HCT116 (cell line): ENCODE measurements at regions not wholly inside any gene's neighbourhood (a gene's known extent, or its start where the extent isn't known, plus 50 kb on each side); places are given as distances from the start of the nearest gene placed in this dataset.

Source experiments
- ATAC-seq: fragments of 200-7000 bp; cut with Tn5 transposase; 2 replicates; pipeline ENCODE4 v1.9.1; 2020; ENCODE audit warnings: mild to moderate bottlenecking, moderate library complexity
- BruUV-seq: library from RNA; stranded (reverse); fragments of 400-500 nt; replicated peaks from 2 replicates; lab custom pipeline; 2021; lab: Mats Ljungman, UMichigan
- CTCF ChIA-PET: fragments of 300-600 bp; sonication (Branson Sonifier 250); formaldehyde crosslinking; loops from one replicate; lab custom pipeline; 2021; ENCODE audit warnings: antibody characterized with exemption; lab: Charles Lee
- POLR2A ChIA-PET: fragments of 300-600, 350-600 bp; sonication (Branson Sonifier 250); formaldehyde crosslinking; loops from one replicate; lab custom pipeline; 2021; ENCODE audit warnings: antibody characterized with exemption; lab: Charles Lee
- RAD21 ChIA-PET, 2 experiments: fragments of 300-600 bp; sonication (Branson Sonifier 250); formaldehyde crosslinking; loops; one replicate each; lab custom pipeline; 2023; ENCODE audit warnings: low total read pairs in 2 of 2; ENCODE audit not compliant: uncharacterized antibody in 2 of 2, unreplicated experiment in 2 of 2, low non-redundant PET in 1 of 2; lab: Charles Lee
- DNase-seq: peaks from one replicate; pipeline ENCODE4 v3.0.0-alpha.2; 2010; ENCODE audit warnings: low read depth, low spot score
- H2AFZ ChIP-seq: fragments of 200-600 bp; shearing (Covaris generic), sonication (generic); 2 replicates; pipeline ENCODE4 v1.6.1; 2017; ENCODE audit warnings: low read depth, mixed run types, mixed read lengths, antibody characterized with exemption, low read length; ENCODE audit not compliant: poor library complexity, severe bottlenecking
- H3K27ac ChIP-seq: 2 replicates; pipeline ENCODE4 v1.5.1; 2012; ENCODE audit warnings: low read depth, low read length
- H3K27me3 ChIP-seq: fragments of 200-600 bp; sonication (generic); 2 replicates; pipeline ENCODE4 v1.6.1; 2016; ENCODE audit warnings: mixed run types, low read length, mixed read lengths; ENCODE audit not compliant: insufficient read depth
- H3K36me3 ChIP-seq, 2 experiments: fragments of 200-500 bp in 1 of 2; fragments of 200-600 bp in 1 of 2; sonication (Bioruptor generic) in 1 of 2; sonication (generic) in 1 of 2; 2 replicates each; pipeline versions ENCODE4 v1.5.1 to v1.6.1; 2014 to 2016; ENCODE audit warnings: low read length in 2 of 2, inconsistent platforms in 1 of 2, mixed read lengths in 1 of 2, mixed run types in 1 of 2; ENCODE audit not compliant: insufficient read depth in 2 of 2, control insufficient read depth in 1 of 2
- H3K4me1 ChIP-seq, 2 experiments: fragments of 200-600 bp in 1 of 2; sonication (generic) in 1 of 2; 2 replicates each; pipeline versions ENCODE4 v1.5.1 to v1.6.1; 2012 to 2017; ENCODE audit warnings: low read length in 2 of 2, inconsistent platforms in 1 of 2, mild to moderate bottlenecking in 1 of 2, mixed read lengths in 1 of 2, mixed run types in 1 of 2, moderate library complexity in 1 of 2; ENCODE audit not compliant: insufficient read depth in 2 of 2, control insufficient read depth in 1 of 2
- H3K4me2 ChIP-seq: fragments of 200-600 bp; sonication (generic); 2 replicates; pipeline ENCODE4 v1.6.1; 2017; ENCODE audit warnings: mixed run types, low read length, mixed read lengths
- H3K4me3 ChIP-seq, 2 experiments: fragments of 200-600 bp in 1 of 2; sonication (generic) in 1 of 2; replicated peaks in 1 of 2; 2 replicates each; pipeline ENCODE4 v1.5.1; 2011 to 2016; ENCODE audit warnings: low read length in 2 of 2, control low read depth in 1 of 2, low read depth in 1 of 2, mild to moderate bottlenecking in 1 of 2, mixed read lengths in 1 of 2, mixed run types in 1 of 2
- H3K79me2 ChIP-seq: fragments of 200-600 bp; sonication (generic); 2 replicates; pipeline ENCODE4 v1.6.1; 2017; ENCODE audit warnings: mild to moderate bottlenecking, mixed run types, low read length, moderate library complexity, mixed read lengths; ENCODE audit not compliant: insufficient read depth
- H3K9ac ChIP-seq: fragments of 200-600 bp; sonication (generic); 2 replicates; pipeline ENCODE4 v1.6.1; 2016; ENCODE audit warnings: low read length, mixed read lengths
- H3K9me2 ChIP-seq: fragments of 200-600 bp; sonication (generic), shearing (Covaris generic); 2 replicates; pipeline ENCODE4 v1.6.1; 2017; ENCODE audit warnings: mixed run types, mild to moderate bottlenecking, moderate library complexity; ENCODE audit not compliant: insufficient read depth
- H3K9me3 ChIP-seq, 2 experiments: fragments of 200-500 bp in 1 of 2; fragments of 200-600 bp in 1 of 2; sonication (Bioruptor generic) in 1 of 2; sonication (generic) in 1 of 2; 2 replicates each; pipeline ENCODE4 v1.6.1; 2014 to 2017; ENCODE audit warnings: low read length in 2 of 2, mixed read lengths in 2 of 2, inconsistent platforms in 1 of 2, low read depth in 1 of 2, mild to moderate bottlenecking in 1 of 2, mixed run types in 1 of 2, moderate library complexity in 1 of 2; ENCODE audit not compliant: control insufficient read depth in 1 of 2, insufficient read depth in 1 of 2
- H4K20me1 ChIP-seq: fragments of 200-600 bp; sonication (generic), shearing (Covaris generic); 2 replicates; pipeline ENCODE4 v1.6.1; 2017; ENCODE audit warnings: mixed run types, mild to moderate bottlenecking, moderate library complexity; ENCODE audit not compliant: insufficient read depth
- EZH2 ChIP-seq: fragments of 200-600 bp; sonication (generic); IDR thresholded peaks from 2 replicates; pipeline ENCODE4 v1.6.1; 2017; ENCODE audit warnings: antibody characterized with exemption, mixed run types
- YY1 ChIP-seq: IDR thresholded peaks from 2 replicates; pipeline ENCODE4 v1.6.1; 2011; ENCODE audit warnings: low read length, low read depth, moderate library complexity, mild to moderate bottlenecking; ENCODE audit not compliant: insufficient replicate concordance; ENCODE audit errors: extremely low read depth
- ZFX ChIP-seq: fragments of 450-650 bp; IDR thresholded peaks from 2 replicates; pipeline ENCODE4 v1.6.1; 2017
- intact Hi-C: fragments of 100-400 bp; cut with micrococcal nuclease; formaldehyde crosslinking; loops from 2 replicates; pipeline ENCODE4 v1.10.0; 2022
- TF ChIP-seq, protein P1 (sequence below): IDR thresholded peaks from 2 replicates; pipeline ENCODE4 v1.6.1; 2012
- TF ChIP-seq, protein P2 (sequence below): IDR thresholded peaks from 2 replicates; pipeline ENCODE4 v1.6.1; 2012; ENCODE audit warnings: low read depth
- TF ChIP-seq, protein P3 (sequence below): IDR thresholded peaks from 2 replicates; pipeline ENCODE4 v1.6.1; 2011; ENCODE audit warnings: mild to moderate bottlenecking, low read length, moderate library complexity; ENCODE audit not compliant: insufficient replicate concordance; ENCODE audit errors: extremely low read depth
- TF ChIP-seq, protein P4 (sequence below): IDR thresholded peaks from 2 replicates; pipeline ENCODE4 v1.6.1; 2012

DNA sequence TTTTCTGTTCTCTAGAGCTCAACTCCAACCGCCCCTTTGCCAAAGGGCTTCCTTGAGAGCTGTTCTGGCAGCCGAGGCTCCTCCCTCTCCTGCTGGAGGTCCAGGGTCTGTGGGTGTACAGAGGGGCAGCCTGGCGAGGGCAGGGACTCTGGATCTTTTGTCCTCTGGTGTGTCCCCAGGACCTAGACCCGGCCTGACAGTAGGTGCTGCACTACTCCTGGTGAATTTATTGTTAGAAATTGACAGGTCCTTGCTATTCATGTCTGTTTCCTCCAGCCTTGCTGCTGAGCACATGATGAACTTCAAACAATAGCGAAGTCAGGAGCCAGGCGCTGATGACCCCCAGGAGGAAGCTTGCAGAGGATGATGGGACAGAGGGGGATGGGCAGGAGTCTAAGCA is 234.7 kb upstream of the SULF2 start:
- Histone ChIP-seq H3K4me3 (no peak overlapping the region), H3K27me3 (0 out of 2 replicates have a peak, but pooled peaks cover 3% of the 10 kb centered on the region), H3K9ac (no peak overlapping the region), H3K9me3 (no peaks in the 10 kb centered on the region), H3K4me2 (no peak overlapping the region), H2AFZ (no peak overlapping the region), H3K36me3 (no peaks in the 10 kb centered on the region), H3K79me2 (no peaks in the 10 kb centered on the region), H3K27ac (no peak overlapping the region), H3K4me1 (no peaks in the 10 kb centered on the region), H4K20me1 (no peaks in the 10 kb centered on the region), H3K9me2 (no peaks in the 10 kb centered on the region)
- RAD21 ChIA-PET: no interaction called here
- POLR2A ChIA-PET: no interaction called here
- DNase-seq (no peak), ATAC-seq (no peak)
- no TSS peak for BruUV-seq
- TF ChIP-seq, protein P1, sequence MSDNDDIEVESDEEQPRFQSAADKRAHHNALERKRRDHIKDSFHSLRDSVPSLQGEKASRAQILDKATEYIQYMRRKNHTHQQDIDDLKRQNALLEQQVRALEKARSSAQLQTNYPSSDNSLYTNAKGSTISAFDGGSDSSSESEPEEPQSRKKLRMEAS: no peak
- TF ChIP-seq EZH2: no peak
- TF ChIP-seq, protein P2, sequence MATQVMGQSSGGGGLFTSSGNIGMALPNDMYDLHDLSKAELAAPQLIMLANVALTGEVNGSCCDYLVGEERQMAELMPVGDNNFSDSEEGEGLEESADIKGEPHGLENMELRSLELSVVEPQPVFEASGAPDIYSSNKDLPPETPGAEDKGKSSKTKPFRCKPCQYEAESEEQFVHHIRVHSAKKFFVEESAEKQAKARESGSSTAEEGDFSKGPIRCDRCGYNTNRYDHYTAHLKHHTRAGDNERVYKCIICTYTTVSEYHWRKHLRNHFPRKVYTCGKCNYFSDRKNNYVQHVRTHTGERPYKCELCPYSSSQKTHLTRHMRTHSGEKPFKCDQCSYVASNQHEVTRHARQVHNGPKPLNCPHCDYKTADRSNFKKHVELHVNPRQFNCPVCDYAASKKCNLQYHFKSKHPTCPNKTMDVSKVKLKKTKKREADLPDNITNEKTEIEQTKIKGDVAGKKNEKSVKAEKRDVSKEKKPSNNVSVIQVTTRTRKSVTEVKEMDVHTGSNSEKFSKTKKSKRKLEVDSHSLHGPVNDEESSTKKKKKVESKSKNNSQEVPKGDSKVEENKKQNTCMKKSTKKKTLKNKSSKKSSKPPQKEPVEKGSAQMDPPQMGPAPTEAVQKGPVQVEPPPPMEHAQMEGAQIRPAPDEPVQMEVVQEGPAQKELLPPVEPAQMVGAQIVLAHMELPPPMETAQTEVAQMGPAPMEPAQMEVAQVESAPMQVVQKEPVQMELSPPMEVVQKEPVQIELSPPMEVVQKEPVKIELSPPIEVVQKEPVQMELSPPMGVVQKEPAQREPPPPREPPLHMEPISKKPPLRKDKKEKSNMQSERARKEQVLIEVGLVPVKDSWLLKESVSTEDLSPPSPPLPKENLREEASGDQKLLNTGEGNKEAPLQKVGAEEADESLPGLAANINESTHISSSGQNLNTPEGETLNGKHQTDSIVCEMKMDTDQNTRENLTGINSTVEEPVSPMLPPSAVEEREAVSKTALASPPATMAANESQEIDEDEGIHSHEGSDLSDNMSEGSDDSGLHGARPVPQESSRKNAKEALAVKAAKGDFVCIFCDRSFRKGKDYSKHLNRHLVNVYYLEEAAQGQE: no peak
- TF ChIP-seq, protein P3, sequence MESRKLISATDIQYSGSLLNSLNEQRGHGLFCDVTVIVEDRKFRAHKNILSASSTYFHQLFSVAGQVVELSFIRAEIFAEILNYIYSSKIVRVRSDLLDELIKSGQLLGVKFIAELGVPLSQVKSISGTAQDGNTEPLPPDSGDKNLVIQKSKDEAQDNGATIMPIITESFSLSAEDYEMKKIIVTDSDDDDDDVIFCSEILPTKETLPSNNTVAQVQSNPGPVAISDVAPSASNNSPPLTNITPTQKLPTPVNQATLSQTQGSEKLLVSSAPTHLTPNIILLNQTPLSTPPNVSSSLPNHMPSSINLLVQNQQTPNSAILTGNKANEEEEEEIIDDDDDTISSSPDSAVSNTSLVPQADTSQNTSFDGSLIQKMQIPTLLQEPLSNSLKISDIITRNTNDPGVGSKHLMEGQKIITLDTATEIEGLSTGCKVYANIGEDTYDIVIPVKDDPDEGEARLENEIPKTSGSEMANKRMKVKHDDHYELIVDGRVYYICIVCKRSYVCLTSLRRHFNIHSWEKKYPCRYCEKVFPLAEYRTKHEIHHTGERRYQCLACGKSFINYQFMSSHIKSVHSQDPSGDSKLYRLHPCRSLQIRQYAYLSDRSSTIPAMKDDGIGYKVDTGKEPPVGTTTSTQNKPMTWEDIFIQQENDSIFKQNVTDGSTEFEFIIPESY: no peak
- no peak for TF ChIP-seq ZFX
- no peak for TF ChIP-seq YY1
- TF ChIP-seq, protein P4, sequence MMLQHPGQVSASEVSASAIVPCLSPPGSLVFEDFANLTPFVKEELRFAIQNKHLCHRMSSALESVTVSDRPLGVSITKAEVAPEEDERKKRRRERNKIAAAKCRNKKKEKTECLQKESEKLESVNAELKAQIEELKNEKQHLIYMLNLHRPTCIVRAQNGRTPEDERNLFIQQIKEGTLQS: no peak
- intact Hi-C loops: no loop called here
- CTCF ChIA-PET: no interaction called here
